Stimulated activated CD4-positive, alpha-beta T cell treated with anti-CD3 and anti-CD28 coated beads, Interleukin-4, amount 100 ng/mL, for 1 hour (primary cell): ENCODE measurements at regions not wholly inside any gene's neighbourhood (a gene's known extent, or its start where the extent isn't known, plus 50 kb on each side); places are given as distances from the start of the nearest gene placed in this dataset.
"Not testable (repeated sequence)": the region's sequence is repeated elsewhere in the genome, so short reads cannot be mapped to it uniquely, and the experiment has no call there.

ENCODE experiments used
- DNase-seq: peaks from one replicate; pipeline ENCODE4 v3.0.0-alpha.2; 2020

DNA sequence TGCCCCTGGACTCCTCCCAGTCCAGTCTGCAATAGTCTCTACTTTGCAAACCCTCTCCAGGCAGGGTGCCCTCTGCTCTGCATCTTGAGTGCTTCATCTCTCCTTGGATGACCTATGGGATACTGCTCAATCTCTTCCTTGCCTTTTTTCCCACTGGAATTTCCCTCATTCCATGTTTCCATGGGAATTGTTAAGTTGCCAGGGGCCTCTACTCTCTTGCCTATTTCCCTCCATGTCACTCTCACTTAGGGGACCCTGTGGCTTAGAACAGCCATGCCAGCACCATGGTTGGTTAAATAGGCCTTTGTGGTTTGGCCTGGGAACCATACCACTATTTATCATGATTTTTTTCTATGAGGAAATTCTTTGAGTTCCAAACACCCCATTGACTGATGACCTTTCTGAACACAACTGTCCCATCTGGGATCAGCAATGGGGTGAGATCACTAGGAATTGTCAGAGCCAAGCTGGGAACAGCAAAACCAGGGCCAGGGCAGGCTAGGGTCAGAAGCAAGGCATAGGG, 91.4 kb upstream of the RBMS1 start:
- no peak for DNase-seq

DNA sequence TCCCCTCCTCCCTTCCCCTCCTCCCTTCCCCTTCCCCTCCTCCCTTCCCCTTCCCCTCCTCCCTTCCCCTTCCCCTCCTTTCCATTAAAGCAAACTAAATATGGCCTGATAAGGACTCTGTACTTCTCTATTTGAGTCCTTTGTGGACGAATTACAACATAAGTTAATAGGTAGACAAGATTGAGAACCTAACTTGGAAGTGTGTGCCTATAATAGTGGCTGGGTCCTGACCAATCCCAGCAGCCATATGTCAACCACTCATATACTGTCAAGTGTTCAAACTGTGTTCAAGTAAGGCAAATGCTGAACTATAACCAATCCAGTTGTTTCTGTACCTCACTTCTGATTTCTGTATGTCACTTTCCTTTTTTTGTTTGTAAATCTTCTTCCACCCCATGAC, 97.1 kb upstream of the RBMS1 start:
- no peak for DNase-seq

DNA sequence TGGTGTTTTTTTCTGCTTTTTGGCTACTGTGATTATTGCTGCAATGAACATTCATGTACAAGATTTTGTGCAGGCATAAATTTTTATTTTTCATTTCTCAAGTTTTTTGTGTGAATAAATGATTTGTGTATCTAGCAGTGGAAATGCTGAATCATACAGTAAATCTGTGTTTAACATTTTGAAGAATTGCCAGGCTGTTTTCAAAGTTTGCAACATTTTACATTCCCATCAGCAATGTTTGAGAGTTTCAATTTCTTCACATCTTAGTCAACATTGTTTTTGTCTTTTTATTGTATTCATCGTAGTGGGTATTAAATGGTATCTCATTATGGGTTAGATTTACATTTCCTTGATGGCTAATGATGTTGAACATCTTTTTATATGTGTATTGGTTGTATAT, 98.8 kb upstream of the RBMS1 start:
- no peak for DNase-seq

DNA sequence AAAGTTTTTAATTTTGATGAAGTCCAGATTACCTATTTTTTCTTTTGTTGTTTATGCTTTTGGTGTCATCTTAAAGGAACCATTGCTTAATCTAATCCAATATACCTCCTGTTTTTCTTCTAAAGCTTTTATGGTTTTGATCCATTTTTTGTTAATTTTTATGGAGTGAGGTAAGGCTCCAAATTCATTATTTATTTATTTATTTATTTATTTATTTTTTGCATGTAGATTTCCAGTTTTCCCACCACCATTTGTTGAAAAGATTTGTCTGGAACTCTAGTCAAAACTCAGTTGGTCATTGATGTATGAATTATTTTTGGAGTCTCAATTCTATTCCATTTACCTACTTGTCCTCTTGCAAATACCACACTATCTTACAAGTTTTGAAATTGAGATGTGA, 99.4 kb upstream of the RBMS1 start:
- no peak for DNase-seq

DNA sequence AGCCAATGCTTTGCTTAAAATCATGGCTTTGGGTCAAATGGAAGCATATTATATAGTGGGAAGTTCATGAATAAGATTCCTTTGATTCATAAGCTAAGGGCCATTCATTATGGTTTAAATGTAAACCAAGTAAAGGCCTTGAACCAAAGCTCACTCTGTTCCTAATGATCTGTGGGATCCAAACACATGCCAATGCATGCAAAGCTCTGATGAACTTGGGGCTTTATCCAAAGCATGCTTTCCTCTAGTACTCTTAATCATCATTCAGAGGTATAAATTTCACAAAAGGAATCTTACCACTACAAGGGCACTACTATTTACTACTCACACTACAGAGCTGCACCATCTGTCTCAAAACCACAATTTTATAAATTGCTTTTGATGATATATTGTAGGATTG, 102.8 kb upstream of the RBMS1 start:
- DNase-seq = no peak

DNA sequence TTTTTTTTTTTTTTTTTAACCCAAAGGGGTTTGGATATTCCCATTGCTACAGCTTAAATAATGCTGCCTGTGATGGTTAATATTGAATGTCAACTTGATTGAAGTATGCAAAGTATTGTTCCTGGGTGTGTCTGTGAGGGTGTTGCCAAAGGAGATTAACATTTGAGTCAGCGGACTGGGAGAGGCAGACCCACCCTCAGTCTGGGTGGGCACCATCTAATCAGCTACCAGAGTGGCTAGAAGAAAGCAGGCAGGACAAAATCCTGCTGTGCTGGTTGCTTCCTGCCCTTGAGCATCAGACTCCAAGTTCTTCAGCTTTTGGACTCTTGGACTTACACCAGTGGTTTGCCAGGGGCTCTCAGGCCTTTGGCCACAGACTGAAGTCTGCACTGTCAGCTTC, 106.8 kb upstream of the RBMS1 start:
- not testable (repeated sequence) for DNase-seq

DNA sequence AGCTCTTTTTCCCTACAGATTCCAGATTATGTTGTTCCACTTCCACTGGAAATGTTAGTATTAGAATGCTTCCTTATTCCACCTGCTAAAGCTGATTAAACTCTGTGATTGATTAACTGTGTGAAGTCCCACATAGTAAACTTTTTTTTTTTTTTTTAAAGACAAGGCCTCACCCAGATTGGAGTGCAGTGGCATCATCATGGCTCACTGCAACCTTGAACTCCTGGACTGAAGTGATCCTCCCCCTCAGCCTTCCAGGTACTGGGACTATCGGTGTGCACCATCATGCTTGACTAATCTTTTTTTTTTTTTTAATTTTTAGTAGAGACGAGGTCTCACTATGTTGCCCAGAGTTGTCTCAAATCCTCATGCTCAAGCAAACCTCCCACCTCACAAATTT, 108.5 kb upstream of the RBMS1 start:
- no peak for DNase-seq

DNA sequence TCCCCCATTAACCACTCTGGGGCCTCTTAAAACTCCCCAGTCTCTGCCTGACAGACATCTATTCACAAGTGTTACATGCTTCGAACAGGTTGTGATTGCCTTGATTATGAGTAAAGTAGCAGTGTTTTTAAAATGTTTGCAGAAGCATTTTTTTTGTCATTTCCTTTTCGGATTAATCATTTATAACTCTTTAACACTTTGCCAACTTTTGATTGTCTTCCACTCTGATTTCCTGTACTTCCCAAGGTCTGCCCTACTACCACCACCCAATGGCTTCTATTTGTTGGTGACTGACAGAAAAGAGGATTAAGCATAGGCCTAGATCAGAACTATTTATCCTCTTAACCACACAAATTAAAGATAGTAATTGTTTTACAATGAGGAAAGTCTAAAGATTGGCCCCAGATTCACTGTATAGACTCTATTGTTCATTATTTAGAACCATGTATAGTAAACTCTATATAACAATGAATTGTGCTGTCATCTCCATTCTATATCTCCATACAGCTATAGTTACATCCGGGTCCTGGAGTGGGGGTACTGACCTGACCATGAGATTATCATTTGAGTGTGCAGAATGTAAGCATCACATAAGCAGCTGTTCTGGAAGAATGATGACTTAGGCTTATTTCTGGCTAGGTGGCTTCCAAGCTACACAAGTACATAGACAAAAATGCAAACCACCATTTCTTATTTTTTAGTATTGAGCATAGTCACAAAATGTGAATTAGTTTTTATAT, 110.3 kb upstream of the RBMS1 start:
- no peak for DNase-seq

DNA sequence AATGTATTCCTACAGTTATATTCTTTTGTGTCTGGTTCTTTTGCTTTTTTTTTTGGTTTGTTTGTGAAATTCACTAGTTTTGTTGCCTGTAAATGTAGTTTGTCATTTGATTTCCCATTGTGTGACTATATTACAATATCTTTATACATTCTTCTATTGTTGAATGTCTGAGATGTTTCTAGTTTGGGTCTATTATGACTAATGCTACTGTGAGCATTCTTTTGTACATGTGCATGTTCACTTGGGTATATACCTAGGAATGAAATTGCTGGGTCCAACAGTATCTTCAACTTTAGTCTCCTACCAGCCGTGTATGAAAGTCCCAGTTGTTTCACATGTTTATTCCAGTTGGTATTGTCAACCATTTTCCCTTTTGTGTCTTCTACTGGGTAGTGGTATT, 112.7 kb upstream of the RBMS1 start:
- no peak for DNase-seq

DNA sequence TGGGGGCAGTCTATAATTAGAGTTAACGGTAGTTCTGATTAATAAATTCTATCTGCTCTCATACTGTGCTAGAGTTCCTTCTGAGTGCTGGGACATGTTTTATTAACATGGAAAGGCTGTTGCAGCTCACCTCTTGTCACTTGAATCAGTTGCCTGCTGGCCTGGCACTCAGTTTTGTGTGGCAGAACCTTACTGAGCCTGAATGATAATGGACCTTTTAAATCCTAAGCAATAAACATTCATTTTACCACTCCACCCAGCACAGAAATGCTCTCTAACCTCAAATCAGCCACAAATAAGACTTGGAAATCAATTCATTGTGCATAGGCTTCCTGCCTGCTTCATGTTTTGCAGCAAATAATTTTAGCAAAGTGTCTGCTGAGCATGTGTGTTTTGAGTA, 115.0 kb upstream of the RBMS1 start:
- DNase-seq = no peak

DNA sequence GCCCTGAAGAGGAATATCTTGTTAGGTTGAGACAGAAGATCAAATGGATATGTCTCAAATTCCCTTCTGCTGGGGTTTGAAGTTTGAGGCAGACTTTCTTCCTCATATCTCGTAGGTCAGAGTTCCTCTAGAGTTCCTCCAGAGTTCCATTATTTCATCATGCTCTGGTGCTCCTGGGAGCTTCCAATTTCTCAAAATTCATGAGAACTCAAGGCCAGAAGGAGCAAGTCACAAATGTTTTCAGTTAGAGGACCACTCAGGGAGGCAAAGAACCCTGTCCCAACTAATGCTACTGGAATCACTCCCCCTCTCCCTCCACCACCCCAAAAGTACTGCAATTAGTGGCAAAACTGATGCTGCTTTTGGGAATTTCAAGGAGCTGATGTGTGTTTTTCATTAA, 115.7 kb upstream of the RBMS1 start:
- DNase-seq = no peak

DNA sequence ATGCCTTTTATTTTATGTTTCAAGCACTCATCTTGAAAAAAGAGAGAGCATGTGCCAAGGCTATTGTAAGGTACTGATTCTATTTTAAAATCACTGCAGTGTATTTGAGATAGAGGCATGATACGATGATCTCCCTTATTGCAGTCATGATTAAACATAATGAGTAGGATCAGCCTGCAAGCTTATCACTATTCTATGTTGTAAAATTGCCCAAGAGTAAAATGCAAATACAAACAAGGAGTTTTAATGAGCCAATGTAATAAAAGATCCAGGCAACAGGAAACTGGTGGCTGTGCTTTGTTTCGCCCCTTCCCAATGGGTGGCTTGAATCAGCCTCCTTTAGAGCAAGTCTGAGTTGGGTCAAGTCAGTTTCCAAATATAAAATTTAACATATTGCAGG, 116.4 kb upstream of the RBMS1 start:
- no peak for DNase-seq

DNA sequence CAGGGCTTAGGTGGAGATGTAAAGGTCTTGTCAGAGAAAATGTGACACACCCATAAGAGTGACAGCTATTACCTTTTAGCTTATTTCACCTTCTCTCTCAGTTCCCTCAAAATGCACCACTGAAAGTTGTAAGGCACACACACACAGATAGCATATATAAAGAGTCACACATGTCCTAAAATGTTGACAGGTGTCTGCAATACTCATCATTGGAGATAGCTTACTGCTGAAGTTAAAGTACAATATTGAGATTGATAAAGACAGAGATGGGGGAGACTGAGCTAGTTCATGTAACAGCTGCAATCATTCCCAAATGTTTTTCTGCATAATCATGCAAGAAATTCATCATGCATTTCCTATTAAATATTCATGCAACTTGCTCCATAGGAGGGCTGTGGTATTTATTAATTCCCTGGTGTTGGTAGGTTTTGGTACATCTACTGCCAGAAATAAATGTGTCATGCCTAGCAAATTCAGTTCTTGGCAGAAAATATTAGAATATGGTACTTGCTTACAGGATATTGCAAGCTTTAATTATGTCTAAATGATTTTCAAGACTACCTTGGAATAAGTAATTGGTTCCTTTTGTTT, 118.8 kb upstream of the RBMS1 start:
- no peak for DNase-seq

DNA sequence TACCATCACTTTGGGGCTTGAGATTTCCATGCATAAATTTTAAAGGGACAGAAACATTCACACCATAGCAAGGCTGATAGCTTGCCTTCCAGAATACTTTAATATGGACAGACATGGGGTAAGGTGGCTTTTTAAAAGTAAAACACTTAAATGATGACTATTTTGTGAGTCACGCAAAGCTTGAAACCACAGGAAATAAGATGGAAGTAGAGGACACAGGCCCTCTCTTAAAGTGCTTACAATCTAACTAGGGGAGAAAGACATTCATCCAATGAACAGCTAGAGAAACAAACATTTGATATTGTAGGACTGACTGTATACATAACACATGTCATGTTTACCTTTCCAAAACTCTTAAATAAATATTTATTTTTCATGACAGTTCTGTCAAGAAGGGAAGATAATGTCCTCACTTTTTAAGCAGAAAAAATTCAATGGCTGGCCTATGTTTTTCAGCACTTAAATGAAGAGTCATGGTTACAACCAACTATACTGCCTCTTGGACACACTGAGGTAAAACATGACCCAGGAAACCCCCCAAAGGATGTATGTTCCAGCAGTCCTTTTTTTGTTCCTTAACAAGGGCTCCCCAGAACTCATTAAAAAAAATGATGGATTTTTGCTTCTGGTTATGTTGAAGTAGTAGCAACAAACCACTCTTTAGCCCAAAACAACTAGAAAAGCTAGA, 120.0 kb upstream of the RBMS1 start:
- DNase-seq = no peak

DNA sequence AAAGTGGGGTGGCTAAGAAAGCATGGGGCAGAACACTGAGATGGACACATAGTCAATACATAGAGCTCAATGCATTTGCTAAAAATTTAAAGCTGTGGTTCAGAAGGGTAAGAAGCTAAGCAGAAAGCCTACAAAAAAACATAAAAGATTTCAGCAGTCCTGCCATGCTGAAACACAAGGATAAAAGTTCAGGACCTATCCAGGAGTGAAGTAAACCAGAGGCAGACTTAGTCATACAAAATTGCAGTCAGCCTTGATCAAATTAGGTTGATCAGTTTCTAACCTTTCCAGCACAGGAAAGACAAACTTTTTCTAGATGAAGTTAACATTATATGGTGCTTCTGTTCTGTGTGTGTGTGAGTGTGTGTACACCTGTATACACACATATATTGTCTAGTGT, 120.8 kb upstream of the RBMS1 start:
- DNase-seq = no peak

DNA sequence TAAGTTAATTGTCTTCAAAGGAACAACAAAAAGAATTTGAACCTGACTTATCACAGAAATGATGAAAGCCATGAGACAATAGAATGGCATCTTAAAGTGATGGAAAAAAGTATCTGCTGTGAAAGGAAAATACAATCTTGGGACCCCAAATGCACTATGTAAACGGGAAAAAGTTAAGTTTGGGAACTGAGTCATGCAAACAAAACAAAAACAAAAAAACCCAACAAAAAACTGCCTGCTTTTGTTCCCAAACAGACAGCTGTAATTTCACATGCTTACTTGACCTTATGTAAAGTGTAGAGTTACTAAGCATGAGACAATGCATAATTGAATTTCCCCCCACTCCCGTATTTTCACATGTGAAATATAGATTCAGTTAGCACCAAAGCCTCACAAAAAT, 122.1 kb upstream of the RBMS1 start:
- DNase-seq = no peak

DNA sequence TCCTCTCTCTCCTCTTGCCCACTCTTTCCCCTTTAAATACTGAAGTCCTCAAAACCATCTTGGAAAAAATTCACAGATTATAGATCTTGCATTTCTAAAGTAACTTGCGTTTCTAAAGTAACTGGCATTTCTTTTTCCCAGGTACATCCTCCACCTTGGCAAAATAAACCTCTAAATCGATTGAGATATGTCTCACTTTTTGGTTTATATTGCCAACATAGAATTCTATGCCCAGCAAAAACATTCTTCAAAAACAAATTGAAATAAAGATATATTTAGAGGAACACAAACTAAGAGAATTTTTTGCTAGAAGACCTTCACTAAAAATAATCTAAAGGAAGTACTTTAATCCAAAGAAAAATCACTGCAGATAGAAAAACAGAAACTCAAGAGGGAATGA, 122.5 kb upstream of the RBMS1 start:
- DNase-seq = no peak

DNA sequence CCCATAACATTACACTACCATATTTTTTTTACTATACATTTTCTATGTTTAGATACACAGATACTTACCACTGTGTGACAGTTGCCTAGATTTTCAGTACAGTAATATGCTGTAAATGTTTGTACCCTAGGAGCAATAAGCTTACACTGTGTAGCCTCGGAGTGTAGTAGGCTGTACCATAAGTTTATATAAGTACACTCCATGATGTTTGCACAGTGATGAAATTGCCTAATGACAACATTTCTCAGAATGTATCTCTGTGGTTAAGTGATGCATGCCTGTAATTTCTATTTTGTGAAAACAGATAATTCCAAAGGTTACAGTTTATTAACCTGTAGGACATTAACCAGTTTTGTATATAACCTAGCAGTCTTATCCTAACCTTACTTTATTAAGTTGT, 128.1 kb upstream of the RBMS1 start:
- DNase-seq = no peak

DNA sequence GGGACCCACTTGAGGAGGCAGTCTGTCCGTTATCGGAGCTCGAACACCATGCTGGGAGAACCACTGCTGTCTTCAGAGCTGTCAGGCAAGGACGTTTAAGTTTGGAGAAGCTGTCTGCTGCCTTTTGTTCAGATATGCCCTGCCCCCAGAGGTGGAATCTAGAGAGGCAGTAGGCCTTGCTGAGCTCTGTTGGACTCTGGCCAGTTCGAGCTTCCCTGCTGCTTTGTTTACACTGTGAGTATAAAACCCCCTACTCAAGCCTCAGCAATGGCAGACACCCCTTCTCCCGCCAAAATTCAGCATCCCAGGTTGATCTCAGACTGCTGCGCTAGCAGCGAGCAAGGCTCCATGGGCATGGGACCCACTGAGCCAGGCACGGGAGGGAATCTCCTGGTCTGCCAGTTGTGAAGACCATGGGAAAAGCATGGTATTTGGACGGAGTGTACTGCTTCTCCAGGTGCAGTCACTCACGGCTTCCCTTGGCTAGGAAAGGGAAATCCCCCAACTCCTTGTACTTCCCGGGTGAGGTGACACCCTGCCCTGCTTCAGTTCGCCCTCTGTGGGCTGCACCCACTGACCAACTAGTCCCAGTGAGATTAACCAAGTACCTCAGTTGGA, 134.5 kb upstream of the RBMS1 start:
- DNase-seq = not testable (repeated sequence)

DNA sequence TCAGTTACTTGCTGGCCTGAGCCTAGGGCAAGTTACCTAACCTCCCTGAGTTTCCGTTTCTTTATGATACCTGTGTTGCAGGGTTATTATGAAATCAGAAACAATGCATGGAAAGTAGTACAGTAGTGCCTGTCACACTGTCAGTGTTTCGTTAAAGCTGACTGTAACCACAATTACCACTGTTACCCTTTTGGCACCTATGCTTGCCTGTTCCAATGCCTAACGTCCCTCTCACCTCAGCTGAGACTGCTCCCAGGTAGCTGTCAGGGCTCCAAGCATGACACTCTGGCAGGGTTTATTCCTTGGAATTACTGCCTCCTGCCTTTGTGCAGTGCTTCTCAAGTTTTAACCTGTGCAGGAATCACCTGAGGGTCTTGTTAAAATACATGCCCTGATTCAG, 135.2 kb upstream of the RBMS1 start:
- no peak for DNase-seq

DNA sequence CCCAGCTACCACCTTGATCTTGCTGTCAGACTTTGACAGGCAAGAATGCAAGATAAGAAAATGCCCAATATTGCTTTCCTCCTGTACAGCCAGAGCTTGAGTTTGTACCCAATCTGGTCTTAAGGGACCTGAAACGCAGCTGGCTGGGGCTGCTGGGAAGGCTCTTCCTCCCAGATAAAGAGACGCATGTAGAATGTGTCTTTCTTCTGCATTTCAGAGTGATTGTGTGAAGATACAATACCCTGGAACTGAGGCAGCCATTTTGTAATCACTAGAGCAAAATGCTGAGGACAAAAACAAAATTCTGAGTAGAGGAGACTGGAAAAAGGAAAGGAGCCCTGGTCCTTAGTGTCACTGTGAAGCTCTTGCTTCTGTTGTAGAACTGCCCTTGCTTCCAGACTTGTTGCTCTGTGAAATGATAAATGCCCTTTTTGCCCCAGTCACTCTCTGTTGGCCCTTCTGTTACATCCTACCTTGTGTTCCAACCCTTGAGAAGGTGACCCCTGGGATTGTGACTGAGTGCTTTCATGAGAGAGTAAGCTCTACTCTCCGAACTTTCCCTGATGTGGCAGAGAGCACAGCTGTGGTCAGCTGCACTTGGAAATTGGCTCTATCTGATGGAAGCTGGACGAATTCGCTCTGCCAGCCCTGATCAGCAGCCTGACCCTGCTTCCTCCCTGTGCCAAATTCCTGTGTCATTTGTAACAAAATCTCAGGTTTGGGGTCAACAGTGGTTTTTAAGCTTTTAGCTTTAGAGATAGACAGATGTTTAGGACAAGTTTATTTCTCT, 137.4 kb upstream of the RBMS1 start:
- no peak for DNase-seq

DNA sequence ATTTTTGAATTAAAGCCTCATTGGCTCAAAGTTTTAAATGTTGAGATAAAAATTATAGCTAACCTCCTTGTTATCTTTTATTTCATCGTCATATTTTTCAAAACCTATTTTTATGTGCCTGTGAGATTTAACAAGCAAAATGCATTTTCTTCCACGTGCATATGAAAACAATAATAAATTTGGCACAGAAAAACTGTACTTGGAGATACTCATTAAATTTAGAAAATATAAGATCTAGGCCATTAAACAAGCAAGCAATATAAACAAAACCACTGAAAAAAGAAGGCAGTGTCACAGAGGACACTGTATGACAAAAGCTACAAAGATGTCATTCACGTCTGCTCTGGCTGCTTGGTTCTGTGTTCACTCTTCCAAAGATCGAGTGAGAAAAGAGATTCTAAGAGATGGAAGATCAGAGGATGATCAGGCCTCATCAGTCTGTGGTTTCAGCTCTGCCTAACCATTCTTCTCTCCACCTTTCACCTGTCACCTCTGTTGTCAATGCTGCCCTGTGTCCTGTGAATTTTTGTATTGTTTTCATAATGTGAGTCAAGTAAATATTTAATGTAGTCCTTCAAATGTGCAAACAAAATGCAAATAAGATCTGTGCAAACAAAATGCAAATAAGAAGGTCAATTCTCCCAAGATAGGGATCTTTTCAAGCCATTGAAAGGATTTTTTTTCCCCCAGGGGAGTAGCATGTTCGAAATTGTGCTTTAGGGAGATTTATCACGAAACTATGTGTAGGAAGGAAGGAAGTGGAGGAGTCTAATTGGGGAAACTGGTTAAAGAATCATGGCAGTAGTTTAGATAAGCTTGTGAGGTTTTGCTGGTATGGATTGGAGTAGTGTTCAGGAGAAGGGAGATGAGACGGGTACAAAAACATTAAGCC, 138.7 kb upstream of the RBMS1 start:
- DNase-seq = no peak
